Endodermal cell (in vitro differentiated cells): ENCODE measurements at regions not wholly inside any gene's neighbourhood (a gene's known extent, or its start where the extent isn't known, plus 50 kb on each side); places are given as distances from the start of the nearest gene placed in this dataset.

ENCODE experiments used
- DNase-seq: peaks from one replicate; pipeline ENCODE4 v3.0.0-alpha.2; 2017
- H3K27ac ChIP-seq: 2 replicates; pipeline ENCODE4 v1.5.1; 2013; ENCODE audit warnings: mild to moderate bottlenecking, low read depth, low read length, moderate library complexity
- H3K27me3 ChIP-seq: 2 replicates; pipeline ENCODE4 v1.6.1; 2013; ENCODE audit warnings: mild to moderate bottlenecking, low read length, moderate library complexity; ENCODE audit not compliant: insufficient read depth, control insufficient read depth, poor library complexity, severe bottlenecking
- H3K36me3 ChIP-seq: 2 replicates; pipeline ENCODE4 v1.7.0; 2013; ENCODE audit warnings: mild to moderate bottlenecking, low read length, moderate library complexity; ENCODE audit not compliant: control insufficient read depth, insufficient read depth
- H3K4me1 ChIP-seq: one replicate; pipeline ENCODE4 v1.7.0; 2013; ENCODE audit warnings: low read length; ENCODE audit not compliant: control insufficient read depth, insufficient read depth
- H3K4me3 ChIP-seq: 2 replicates; pipeline ENCODE4 v1.5.1; 2013; ENCODE audit warnings: mild to moderate bottlenecking, low read length, moderate library complexity
- H3K9ac ChIP-seq: 2 replicates; pipeline ENCODE4 v1.6.1; 2013; ENCODE audit warnings: mild to moderate bottlenecking, low read length, moderate library complexity; ENCODE audit not compliant: poor library complexity, severe bottlenecking; ENCODE audit errors: extremely low read depth
- H3K9me3 ChIP-seq: 2 replicates; pipeline ENCODE4 v1.6.1; 2013; ENCODE audit warnings: mild to moderate bottlenecking, low read length, moderate library complexity; ENCODE audit not compliant: control insufficient read depth
- H3K27ac Mint-ChIP-seq: 2 replicates; pipeline ENCODE4 v1.8.0; 2020; ENCODE audit warnings: mixed read lengths
- H3K27me3 Mint-ChIP-seq: 2 replicates; pipeline ENCODE4 v1.8.0; 2021; ENCODE audit warnings: mild to moderate bottlenecking, mixed read lengths; ENCODE audit not compliant: insufficient read depth
- H3K36me3 Mint-ChIP-seq: 2 replicates; pipeline ENCODE4 v1.8.0; 2020; ENCODE audit warnings: low read depth, mixed read lengths
- H3K4me1 Mint-ChIP-seq: 2 replicates; pipeline ENCODE4 v1.8.0; 2020; ENCODE audit warnings: mixed read lengths
- H3K4me3 Mint-ChIP-seq: 2 replicates; pipeline ENCODE4 v1.8.0; 2020; ENCODE audit warnings: mild to moderate bottlenecking, moderate library complexity, mixed read lengths
- H3K9me3 Mint-ChIP-seq: 2 replicates; pipeline ENCODE4 v1.8.0; 2020; ENCODE audit warnings: mild to moderate bottlenecking, mixed read lengths
- CTCF ChIP-seq: fragments of 200-600 bp; sonication (generic); conservative IDR thresholded peaks from 2 replicates; pipeline ENCODE4 v1.5.0; 2021; ENCODE audit warnings: antibody characterized with exemption, mild to moderate bottlenecking
- WGBS, 2 experiments: methylation state at CpG; one replicate each; pipeline versions ENCODE4 v1.1.5 to v1.1.7; 2013; ENCODE audit warnings: missing lambda C conversion rate in 2 of 2, mixed read lengths in 1 of 2; ENCODE audit not compliant: insufficient coverage in 1 of 2, insufficient read length in 1 of 2; 5-methylcytosine and 5-hydroxymethylcytosine counted together

GRCh38 chr12:93242154-93242972 is 135.4 kb upstream of the NUDT4 start:
- H3K36me3 ChIP-seq: no peaks in the 10 kb centered on the region
- Mint-ChIP-seq H3K4me3 (no peak overlapping the region), H3K27ac (no peak overlapping the region), H3K27me3 (peaks cover 49% of the 10 kb centered on the region), H3K9me3 (peaks cover 44% of the 10 kb centered on the region), H3K4me1 (peaks cover 9% of the 10 kb centered on the region), H3K36me3 (peaks cover 7% of the 10 kb centered on the region)
- TF ChIP-seq CTCF: peak; percentile 62
- no peak overlapping the region for H3K27ac ChIP-seq
- no peak overlapping the region for H3K9ac ChIP-seq
- H3K27me3 ChIP-seq: peaks cover 5% of the 10 kb centered on the region
- DNase-seq: no peak
- no peak overlapping the region for H3K4me3 ChIP-seq
- WGBS, 2 experiments: 91 to 100% methylated on average over 3 to 6 of the region's 6 CpGs
- H3K9me3 ChIP-seq: peaks cover 43% of the 10 kb centered on the region
- no peaks in the 10 kb centered on the region for H3K4me1 ChIP-seq

GRCh38 chr12:93243382-93243688 is 134.4 kb upstream of the NUDT4 start:
- peaks cover 13% of the 10 kb centered on the region for H3K27me3 ChIP-seq
- no peak for TF ChIP-seq CTCF
- H3K36me3 ChIP-seq: no peaks in the 10 kb centered on the region
- Mint-ChIP-seq H3K4me3 (no peak overlapping the region), H3K36me3 (peaks cover 3% of the 10 kb centered on the region), H3K4me1 (peaks cover 9% of the 10 kb centered on the region), H3K9me3 (peaks cover 34% of the 10 kb centered on the region), H3K27me3 (peaks cover 52% of the 10 kb centered on the region), H3K27ac (no peak overlapping the region)
- DNase-seq: no peak
- 91 to 100% methylated on average over 1 to 3 of the region's 3 CpGs for WGBS, 2 experiments
- H3K4me3 ChIP-seq: no peak overlapping the region
- H3K27ac ChIP-seq: no peak overlapping the region
- H3K4me1 ChIP-seq: no peaks in the 10 kb centered on the region
- H3K9ac ChIP-seq: no peak overlapping the region
- H3K9me3 ChIP-seq: peaks cover 33% of the 10 kb centered on the region

DNA sequence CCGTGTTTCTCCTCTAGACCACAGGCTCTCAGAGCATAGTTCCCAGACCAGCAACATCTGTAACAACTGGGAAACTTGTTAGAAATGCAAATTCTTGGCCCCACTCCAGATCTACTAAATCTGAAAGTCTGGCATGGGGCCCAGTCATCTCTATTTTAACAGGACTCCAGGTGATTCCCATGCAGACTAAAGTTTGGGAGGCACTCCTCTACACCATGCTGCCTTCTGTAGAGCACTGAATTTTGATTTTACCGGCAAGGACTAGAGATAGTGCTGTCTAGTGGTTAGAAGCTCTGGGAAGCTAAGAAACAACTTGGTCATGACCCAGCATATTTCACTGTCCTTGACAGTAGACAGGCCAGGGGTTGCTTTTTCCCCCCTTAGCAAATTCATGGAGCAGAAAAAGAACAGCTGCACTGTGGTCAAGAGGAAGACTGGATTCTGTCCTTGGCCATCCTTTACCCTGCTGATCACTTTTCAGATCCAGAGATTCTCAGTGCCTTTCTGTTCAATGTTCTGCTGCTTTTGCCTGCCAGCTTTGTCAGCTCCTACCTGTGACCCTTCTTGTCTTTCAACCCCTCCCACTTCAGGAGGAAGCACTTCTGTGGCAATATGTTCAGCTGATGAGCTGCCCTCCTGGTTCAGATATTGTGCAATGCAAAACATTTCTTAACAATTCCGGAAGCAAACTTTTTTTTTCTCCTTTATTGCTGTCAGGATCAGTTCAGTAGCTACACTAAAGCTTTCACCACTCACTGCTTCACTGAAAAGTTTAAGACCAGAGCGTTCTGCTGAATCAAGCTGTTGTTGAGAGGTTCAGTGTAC is 133.8 kb upstream of the NUDT4 start:
- Mint-ChIP-seq H3K27me3 (peaks cover 57% of the 10 kb centered on the region), H3K4me3 (no peak overlapping the region), H3K36me3 (peaks cover 3% of the 10 kb centered on the region), H3K9me3 (peaks cover 28% of the 10 kb centered on the region), H3K27ac (no peak overlapping the region), H3K4me1 (peaks cover 9% of the 10 kb centered on the region)
- TF ChIP-seq CTCF: no peak
- Histone ChIP-seq H3K9me3 (peaks cover 27% of the 10 kb centered on the region), H3K27ac (no peak overlapping the region), H3K36me3 (no peaks in the 10 kb centered on the region), H3K4me1 (no peaks in the 10 kb centered on the region), H3K9ac (no peak overlapping the region), H3K27me3 (peaks cover 13% of the 10 kb centered on the region), H3K4me3 (no peak overlapping the region)
- 95 to 96% methylated on average over 3 to 4 of the region's 4 CpGs for WGBS, 2 experiments
- no peak for DNase-seq
